GM23338 (cell line): ENCODE measurements at regions not wholly inside any gene's neighbourhood (a gene's known extent, or its start where the extent isn't known, plus 50 kb on each side); places are given as distances from the start of the nearest gene placed in this dataset.

Experiments used
- ATAC-seq: fragments of 200-7000 bp; cut with Tn5 transposase; 3 replicates; pipeline ENCODE4 v1.9.1; 2020
- DNase-seq: peaks from one replicate; pipeline ENCODE4 v3.0.0-alpha.2; 2015; ENCODE audit warnings: low spot score
- H2AFZ ChIP-seq: fragments of 200-600 bp; sonication (generic); 2 replicates; pipeline ENCODE4 v1.8.0; 2016; ENCODE audit warnings: antibody characterized with exemption, mild to moderate bottlenecking, moderate library complexity
- H3F3A ChIP-seq: fragments of 200-600 bp; sonication (generic); replicated peaks from 2 replicates; pipeline ENCODE4 v1.8.0; 2017; ENCODE audit warnings: antibody characterized with exemption, mixed run types, low read depth
- H3K27ac ChIP-seq: fragments of 200-600 bp; sonication (generic); 2 replicates; pipeline ENCODE4 v1.6.1; 2016; ENCODE audit warnings: low read depth
- H3K27me3 ChIP-seq: fragments of 200-600 bp; sonication (generic); 2 replicates; pipeline ENCODE4 v1.8.0; 2016; ENCODE audit warnings: mild to moderate bottlenecking, mixed run types, moderate library complexity; ENCODE audit not compliant: insufficient read depth
- H3K36me3 ChIP-seq: fragments of 200-600 bp; sonication (generic); 2 replicates; pipeline ENCODE4 v1.8.0; 2016; ENCODE audit warnings: mild to moderate bottlenecking; ENCODE audit not compliant: insufficient read depth
- H3K4me1 ChIP-seq: fragments of 200-600 bp; sonication (generic); 2 replicates; pipeline ENCODE4 v1.8.0; 2016; ENCODE audit warnings: mild to moderate bottlenecking, moderate library complexity; ENCODE audit not compliant: insufficient read depth
- H3K4me2 ChIP-seq: fragments of 200-600 bp; sonication (generic); 2 replicates; pipeline ENCODE4 v1.7.1; 2017; ENCODE audit warnings: mixed run types
- H3K4me3 ChIP-seq: fragments of 200-600 bp; sonication (generic); 2 replicates; pipeline ENCODE4 v1.6.1; 2016; ENCODE audit warnings: mixed run types
- H3K79me2 ChIP-seq: fragments of 200-600 bp; sonication (generic); replicated peaks from 2 replicates; pipeline ENCODE4 v1.8.0; 2017; ENCODE audit warnings: mild to moderate bottlenecking; ENCODE audit not compliant: insufficient read depth
- H3K9me2 ChIP-seq: fragments of 200-600 bp; sonication (generic); 2 replicates; pipeline ENCODE4 v1.8.0; 2017; ENCODE audit not compliant: insufficient read depth
- H4K20me1 ChIP-seq: fragments of 200-600 bp; sonication (generic); replicated peaks from 2 replicates; pipeline ENCODE4 v1.8.0; 2017; ENCODE audit warnings: mild to moderate bottlenecking; ENCODE audit not compliant: insufficient read depth
- H3K27ac Mint-ChIP-seq: 2 replicates; pipeline ENCODE4 v1.8.0; 2020; ENCODE audit warnings: inconsistent platforms, mild to moderate bottlenecking, moderate library complexity, mixed read lengths
- H3K27me3 Mint-ChIP-seq: 3 replicates; pipeline ENCODE4 v1.8.0; 2022; ENCODE audit warnings: low read depth, mild to moderate bottlenecking, moderate library complexity, mixed read lengths, inconsistent platforms; ENCODE audit not compliant: insufficient read depth, poor library complexity
- H3K36me3 Mint-ChIP-seq: 3 replicates; pipeline ENCODE4 v1.8.0; 2021; ENCODE audit warnings: low read depth, mild to moderate bottlenecking, inconsistent platforms, moderate library complexity, mixed read lengths
- H3K4me1 Mint-ChIP-seq: 3 replicates; pipeline ENCODE4 v1.8.0; 2020; ENCODE audit warnings: mild to moderate bottlenecking, inconsistent platforms, mixed read lengths
- H3K4me3 Mint-ChIP-seq: 3 replicates; pipeline ENCODE4 v1.8.0; 2021; ENCODE audit warnings: moderate library complexity, mild to moderate bottlenecking, inconsistent platforms, mixed read lengths
- H3K9me3 Mint-ChIP-seq: 3 replicates; pipeline ENCODE4 v1.8.0; 2020; ENCODE audit warnings: moderate library complexity, mild to moderate bottlenecking, inconsistent platforms, mixed read lengths
- CREB1 ChIP-seq: fragments of 250-450 bp; sonication (Bioruptor Pico); IDR thresholded peaks from 2 replicates; pipeline ENCODE4 v1.5.0; 2020; ENCODE audit warnings: low read depth, mild to moderate bottlenecking, moderate library complexity
- ETS1 ChIP-seq: IDR thresholded peaks from 2 replicates; pipeline ENCODE4 v1.6.1; 2016; ENCODE audit warnings: antibody characterized with exemption
- STAT1 ChIP-seq: IDR thresholded peaks from one replicate; pipeline ENCODE4 v1.6.1; 2016; ENCODE audit warnings: antibody characterized with exemption; ENCODE audit not compliant: unreplicated experiment
- ZNF462 ChIP-seq: fragments of 250-450 bp; sonication (Bioruptor Pico); IDR thresholded peaks from 2 replicates; pipeline ENCODE4 v1.5.0; 2020; ENCODE audit warnings: mild to moderate bottlenecking, moderate library complexity
- TF ChIP-seq, protein P1 (sequence below), 2 experiments: fragments of 200-600 bp in 1 of 2; sonication (generic) in 1 of 2; conservative IDR thresholded peaks; 2 replicates each; pipeline versions ENCODE4 v1.5.1 to v1.6.1; 2016 to 2017; ENCODE audit warnings: antibody characterized with exemption in 2 of 2, low read depth in 2 of 2, mild to moderate bottlenecking in 2 of 2, moderate library complexity in 1 of 2

DNA sequence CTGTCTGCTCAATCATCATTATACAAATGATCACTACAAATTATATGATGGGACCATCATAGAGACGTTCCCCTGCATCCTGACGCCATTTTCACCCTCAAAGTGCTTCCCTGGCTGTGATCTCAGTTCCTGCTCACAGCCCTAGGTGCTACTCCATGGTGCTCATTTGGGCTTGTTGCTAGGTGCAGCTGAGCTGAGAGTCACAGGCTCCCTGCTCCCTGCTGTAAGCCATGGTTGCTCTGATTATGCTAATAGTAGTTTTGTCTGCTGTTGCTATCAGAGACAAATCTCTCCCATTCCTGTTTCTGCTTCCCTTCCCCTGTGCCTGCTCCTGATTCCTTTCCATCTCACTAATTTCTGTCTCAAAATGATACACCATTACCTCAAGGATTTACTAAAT, 474.3 kb downstream of the METTL15 start (continued):
- TF ChIP-seq ZNF462 (CRISPR knock-in tag): no peak
- TF ChIP-seq CREB1 (CRISPR knock-in tag): no peak
- TF ChIP-seq ETS1: no peak
- no peak for TF ChIP-seq STAT1

- no peak overlapping the region for H3K4me3 ChIP-seq
- no peak overlapping the region for H2AFZ ChIP-seq
- no peak overlapping the region for H3K4me3 Mint-ChIP-seq
- H3K79me2 ChIP-seq: no peaks in the 10 kb centered on the region
- no peaks in the 10 kb centered on the region for H3K9me3 Mint-ChIP-seq
- H4K20me1 ChIP-seq: no peaks in the 10 kb centered on the region
- no peak overlapping the region for H3K27ac Mint-ChIP-seq
- ATAC-seq (no peak; the same call in 2 of the 3 replicates), DNase-seq (peak; percentile 21)
- H3K9me2 ChIP-seq: peaks cover 11% of the 10 kb centered on the region
- no peaks in the 10 kb centered on the region for H3K4me1 ChIP-seq
- no peaks in the 10 kb centered on the region for H3K27me3 Mint-ChIP-seq
- H3K36me3 ChIP-seq: no peaks in the 10 kb centered on the region
- H3F3A ChIP-seq: no peaks in the 10 kb centered on the region
- H3K27me3 ChIP-seq: no peaks in the 10 kb centered on the region
- no peaks in the 10 kb centered on the region for H3K36me3 Mint-ChIP-seq
- peaks cover 8% of the 10 kb centered on the region for H3K4me1 Mint-ChIP-seq
- H3K27ac ChIP-seq: no peak overlapping the region
- H3K4me2 ChIP-seq: no peak overlapping the region
- TF ChIP-seq, protein P1, sequence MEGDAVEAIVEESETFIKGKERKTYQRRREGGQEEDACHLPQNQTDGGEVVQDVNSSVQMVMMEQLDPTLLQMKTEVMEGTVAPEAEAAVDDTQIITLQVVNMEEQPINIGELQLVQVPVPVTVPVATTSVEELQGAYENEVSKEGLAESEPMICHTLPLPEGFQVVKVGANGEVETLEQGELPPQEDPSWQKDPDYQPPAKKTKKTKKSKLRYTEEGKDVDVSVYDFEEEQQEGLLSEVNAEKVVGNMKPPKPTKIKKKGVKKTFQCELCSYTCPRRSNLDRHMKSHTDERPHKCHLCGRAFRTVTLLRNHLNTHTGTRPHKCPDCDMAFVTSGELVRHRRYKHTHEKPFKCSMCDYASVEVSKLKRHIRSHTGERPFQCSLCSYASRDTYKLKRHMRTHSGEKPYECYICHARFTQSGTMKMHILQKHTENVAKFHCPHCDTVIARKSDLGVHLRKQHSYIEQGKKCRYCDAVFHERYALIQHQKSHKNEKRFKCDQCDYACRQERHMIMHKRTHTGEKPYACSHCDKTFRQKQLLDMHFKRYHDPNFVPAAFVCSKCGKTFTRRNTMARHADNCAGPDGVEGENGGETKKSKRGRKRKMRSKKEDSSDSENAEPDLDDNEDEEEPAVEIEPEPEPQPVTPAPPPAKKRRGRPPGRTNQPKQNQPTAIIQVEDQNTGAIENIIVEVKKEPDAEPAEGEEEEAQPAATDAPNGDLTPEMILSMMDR (conservative IDR thresholded peaks at IDR 0.05; ENCODE audit: low read depth in 2 of 2): peak; percentile 9 to 39; a peak in 3 of 4 replicates
These were observed 473.4 kb downstream of the METTL15 start for GRCh38 chr11:28581286-28582242.
